Activated CD4-positive, CD25-positive, alpha-beta regulatory T cell treated with anti-CD3 and anti-CD28 coated beads, Interleukin-2, amount 50 U/mL, for 72 hours (primary cell): ENCODE measurements at regions not wholly inside any gene's neighbourhood (a gene's known extent, or its start where the extent isn't known, plus 50 kb on each side); places are given as distances from the start of the nearest gene placed in this dataset.
"Not testable (repeated sequence)": the region's sequence is repeated elsewhere in the genome, so short reads cannot be mapped to it uniquely, and the experiment has no call there.

Source experiments
- DNase-seq: peaks from one replicate; pipeline ENCODE4 v3.0.0; 2021

GRCh38 chr6:113178349-113178748 lies 678.8 kb upstream of the MARCKS start:
- DNase-seq, result no peak

DNA sequence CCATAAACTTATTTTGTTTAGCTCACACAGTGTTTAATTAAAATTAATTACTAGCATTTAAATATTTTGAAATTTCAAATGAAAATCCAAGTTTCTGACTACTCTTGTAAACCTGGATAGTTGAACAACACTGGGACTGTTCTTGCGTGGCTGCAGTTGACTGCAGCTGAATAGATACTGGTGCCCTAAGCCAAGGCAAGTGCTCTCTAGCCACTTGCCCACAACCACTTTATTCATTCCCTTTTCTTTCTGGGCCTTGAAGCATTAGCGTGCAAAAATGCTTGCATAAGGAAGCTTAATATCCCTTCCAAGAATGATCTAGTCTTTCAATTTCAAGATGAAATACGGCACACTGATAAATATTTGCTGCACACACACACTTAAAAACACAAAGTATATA lies 676.0 kb upstream of the MARCKS start:
- no peak for DNase-seq

GRCh38 chr6:113182370-113183141 lies 674.6 kb upstream of the MARCKS start:
- DNase-seq, result no peak

GRCh38 chr6:113184291-113184690 lies 672.9 kb upstream of the MARCKS start:
- no peak for DNase-seq

GRCh38 chr6:113184736-113185135 lies 672.4 kb upstream of the MARCKS start:
- no peak for DNase-seq

DNA sequence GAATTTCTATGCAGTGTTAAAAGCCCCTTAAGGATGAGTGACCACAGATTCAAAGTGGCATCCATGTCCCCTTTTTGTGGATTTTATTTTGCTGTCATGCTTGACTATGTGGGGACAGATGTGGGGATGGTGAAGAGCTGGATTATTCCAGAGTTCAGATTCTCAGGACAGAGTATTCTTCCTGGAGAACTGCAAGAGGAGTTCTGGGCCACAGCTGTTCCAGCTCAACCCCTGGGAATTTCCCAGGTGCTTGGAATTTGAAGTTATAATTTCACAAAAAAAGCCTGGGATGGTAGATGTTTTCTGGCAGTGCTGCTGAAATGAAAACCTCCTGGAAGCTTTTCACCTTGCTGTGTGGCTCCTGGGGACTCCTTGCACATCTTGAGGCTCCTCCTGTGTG lies 671.8 kb upstream of the MARCKS start:
- DNase-seq, result no peak

GRCh38 chr6:113187661-113188060 lies 669.5 kb upstream of the MARCKS start:
- DNase-seq, result no peak

DNA sequence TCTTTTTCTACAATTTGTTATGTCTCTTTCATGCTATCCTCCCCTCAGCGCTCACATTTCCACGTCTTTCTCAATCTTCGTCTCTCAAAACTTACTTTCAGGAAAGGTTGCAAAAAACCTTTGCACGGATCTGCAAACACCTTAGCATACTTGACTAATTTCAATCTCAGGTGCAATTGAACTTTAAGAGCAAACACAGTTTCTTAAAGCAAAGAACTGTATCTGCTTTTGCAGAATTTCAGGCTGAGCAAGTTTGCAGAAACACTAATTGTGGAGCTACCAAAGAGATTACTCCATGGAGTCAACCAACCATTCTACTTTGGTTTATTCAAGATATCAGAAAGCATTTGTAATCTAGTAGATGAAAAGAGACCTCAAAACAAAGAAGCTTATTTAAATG lies 668.2 kb upstream of the MARCKS start:
- DNase-seq, result no peak

- no peak for DNase-seq
Measured at GRCh38 chr6:113190170-113190569, 667.0 kb upstream of the MARCKS start.

DNA sequence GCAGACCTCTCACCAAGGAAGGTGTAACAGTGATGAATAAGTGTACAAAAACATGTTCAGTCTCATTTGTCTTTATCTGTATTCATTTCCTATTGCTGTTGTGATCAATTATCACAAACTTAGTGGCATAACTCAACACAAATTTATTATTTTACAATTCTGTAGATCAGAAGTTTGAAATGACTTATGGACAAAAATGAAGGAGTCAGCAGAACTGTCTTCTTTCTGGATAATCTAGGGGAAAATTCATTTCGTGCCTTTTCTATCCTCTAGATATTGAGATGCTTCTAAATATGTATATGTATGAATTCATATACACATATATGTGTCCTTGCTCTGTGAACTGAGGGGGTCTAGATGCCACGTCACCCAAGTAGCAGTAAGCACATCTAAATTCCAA lies 663.1 kb upstream of the MARCKS start:
- DNase-seq, result no peak

DNA sequence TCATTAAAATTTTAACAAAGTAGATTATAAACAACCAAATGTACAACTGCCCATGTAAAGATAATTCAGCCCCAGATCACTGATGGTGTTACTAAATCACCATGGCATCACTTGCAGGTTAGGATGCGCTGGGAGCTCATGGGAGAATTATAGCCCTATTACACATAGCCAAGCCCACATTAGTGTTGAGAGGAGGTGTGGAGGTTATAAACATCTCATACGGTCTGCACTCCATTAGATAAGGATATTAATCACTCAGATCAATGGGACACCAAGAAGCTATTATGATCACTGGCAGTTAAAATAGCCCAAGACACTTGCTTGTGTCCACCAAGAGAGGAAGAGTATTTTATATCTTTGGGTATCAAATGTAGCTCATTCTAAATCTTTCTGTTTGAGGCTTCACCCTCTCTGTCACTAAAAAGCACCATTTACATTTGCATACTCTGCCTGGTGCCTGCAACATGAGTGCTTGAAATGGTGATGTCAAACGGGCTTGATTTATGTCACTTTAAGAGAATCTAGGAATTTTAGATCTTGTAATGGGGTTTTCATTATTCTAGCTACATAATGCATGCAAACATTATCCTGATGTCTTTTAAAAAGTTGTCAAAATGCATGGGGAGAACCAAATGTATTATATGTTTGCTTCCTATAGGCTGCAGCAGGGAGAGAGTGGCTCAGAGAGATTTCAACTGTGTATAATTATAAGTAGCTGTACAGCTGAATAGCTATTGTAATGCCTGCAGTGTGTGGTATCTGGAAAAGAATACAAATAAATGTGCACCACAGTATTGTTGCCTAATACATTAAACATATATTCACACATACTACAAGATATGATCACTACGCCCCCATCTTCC lies 654.1 kb upstream of the MARCKS start:
- DNase-seq, result no peak

DNA sequence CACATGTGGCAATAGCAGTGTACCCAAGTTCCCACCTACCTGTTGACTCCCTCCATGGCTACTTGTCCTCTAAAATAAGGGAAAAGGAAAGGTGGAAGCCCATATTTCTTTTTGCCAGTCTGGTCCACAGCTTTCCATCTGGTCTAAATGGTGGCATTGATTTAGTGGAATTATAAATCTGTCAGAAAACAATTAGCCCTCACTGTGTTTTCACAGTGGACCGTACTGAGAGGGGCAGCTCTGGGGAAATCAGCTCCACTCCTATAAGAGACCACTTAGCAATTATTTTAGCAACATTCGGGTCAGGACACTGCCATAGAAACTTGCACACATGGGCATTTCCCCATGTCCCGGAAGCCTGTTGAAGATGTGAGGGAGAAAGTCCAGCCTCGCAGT lies 653.4 kb upstream of the MARCKS start:
- DNase-seq, result no peak

DNA sequence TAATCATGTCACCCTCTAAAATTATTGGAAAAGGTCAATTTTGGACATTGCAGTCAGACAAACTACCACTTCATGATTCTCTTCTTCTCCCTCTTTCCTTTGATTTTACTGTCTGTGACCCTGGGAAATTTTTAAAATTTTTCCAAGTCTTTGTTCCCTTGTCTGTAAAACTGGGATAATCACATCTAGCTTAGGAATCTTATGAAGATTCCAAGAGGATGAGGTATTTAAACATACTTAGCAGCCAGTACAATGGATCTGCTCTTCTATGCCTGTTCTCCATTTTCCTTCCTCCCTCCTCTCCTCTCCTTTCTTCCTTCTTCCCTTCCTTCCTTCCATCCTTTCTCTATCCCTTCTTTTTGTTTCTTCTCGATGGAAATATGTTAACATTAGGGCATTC lies 651.6 kb upstream of the MARCKS start:
- no peak for DNase-seq

- DNase-seq, result no peak
Measured at GRCh38 chr6:113208726-113209125, 648.4 kb upstream of the MARCKS start.

- no peak for DNase-seq
Measured at GRCh38 chr6:113209315-113209714, 647.8 kb upstream of the MARCKS start.

GRCh38 chr6:113211170-113211569 lies 646.0 kb upstream of the MARCKS start:
- no peak for DNase-seq

DNA sequence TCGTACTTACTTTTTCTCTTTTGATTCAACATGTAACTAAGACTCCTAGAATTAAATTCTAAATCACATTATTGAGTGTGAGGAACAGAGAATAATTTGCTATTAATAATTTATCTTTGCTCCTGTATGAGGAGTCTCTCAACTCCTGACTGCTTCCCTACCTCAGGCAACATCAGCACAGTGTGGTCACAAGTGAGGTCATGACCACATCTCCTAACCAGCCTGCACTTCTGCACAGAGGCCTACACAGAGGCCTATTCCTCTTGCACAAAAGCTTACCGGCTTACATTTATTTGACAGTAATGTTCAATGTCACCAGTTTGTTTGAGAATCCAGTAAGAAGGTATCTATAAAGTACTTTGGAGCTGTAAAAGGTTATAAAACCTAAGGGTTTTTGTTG lies 637.4 kb upstream of the MARCKS start:
- no peak for DNase-seq

DNA sequence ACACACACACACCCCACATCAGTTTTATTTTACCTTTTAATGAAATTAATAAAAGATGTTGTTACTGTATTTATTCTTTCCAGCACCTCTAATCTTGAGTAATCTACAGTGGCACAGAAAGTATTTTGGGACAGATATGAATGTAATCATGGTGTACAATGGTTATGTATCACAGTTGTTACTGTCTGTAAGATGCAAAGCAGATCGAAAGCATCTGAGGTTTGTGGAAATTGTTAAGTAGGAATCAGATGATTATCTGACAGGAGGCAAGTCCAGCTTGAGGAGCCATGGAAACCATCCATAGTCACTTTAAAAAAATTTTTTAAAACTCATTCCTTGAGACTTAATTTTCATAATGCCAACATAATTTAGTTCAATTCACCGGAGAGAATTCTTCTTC lies 636.3 kb upstream of the MARCKS start:
- DNase-seq, result no peak

GRCh38 chr6:113221850-113222249 lies 635.3 kb upstream of the MARCKS start:
- DNase-seq, result no peak

DNA sequence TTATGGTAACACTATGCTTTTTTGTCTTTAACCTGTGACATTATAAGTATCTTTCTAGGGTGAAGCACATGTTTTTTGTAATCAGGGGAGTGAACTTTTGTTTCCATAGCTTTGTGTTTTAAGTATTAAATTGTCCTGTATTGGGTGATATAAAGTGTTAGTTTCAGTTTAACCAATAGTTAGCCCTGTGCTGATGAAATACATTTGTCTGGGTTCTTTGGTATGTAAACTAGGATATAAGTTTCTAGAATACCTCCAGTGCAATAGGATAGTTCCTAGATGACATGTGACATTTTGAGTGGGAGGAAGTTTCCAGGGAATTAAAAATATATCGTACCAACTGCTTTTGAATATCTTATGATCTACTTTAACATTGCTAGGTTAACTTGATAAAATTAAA lies 611.0 kb upstream of the MARCKS start:
- DNase-seq, result no peak

DNA sequence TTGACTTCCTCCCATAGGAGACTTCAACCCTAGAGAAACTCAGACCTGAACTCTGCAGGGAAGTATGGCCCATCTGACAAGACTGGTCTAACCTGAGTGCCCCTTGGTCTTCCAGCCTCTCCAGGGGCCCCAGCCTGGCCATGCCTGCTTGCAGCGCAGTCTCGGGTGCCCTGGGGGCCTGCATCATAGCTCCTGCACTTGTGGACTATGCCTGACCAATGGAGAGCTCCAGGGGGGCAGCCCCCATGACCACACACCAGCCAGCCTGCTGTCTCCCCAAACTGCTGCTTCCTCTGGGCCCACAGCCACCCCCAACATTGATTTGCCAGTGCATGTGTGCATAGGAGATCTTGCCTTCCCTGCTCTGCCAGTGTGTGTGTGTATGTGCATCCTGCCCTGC lies 608.6 kb upstream of the MARCKS start:
- DNase-seq, result no peak

DNA sequence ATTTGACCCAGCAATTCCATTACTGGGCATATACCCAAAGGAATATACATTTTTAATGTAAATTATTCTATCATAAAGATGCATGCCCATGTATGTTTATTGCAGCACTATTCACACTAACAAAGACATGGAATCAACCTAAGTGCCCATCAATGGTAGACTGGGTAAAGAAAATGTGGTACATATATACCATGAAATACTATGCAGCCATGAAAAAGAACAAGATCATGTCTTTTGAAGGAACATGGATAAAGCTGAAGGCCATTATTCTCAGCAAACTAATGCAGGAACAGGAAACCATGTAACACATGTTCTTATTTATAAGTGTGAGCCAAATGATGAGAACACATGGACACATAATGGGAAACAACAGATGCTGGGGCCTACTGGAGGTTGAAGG lies 603.0 kb upstream of the MARCKS start:
- not testable (repeated sequence) for DNase-seq

- no peak for DNase-seq
Measured at GRCh38 chr6:113258771-113259170, 598.4 kb upstream of the MARCKS start.

- DNase-seq, result no peak
Measured at GRCh38 chr6:113271437-113271836, 585.7 kb upstream of the MARCKS start.
